ENCODE measurements at regions not wholly inside any gene's neighbourhood (a gene's known extent, or its start where the extent isn't known, plus 50 kb on each side); places are given as distances from the start of the nearest gene placed in this dataset.
A peak's percentile ranks its signal among the peaks of the same experiment; 100 is the strongest.

- intact Hi-C loops (cut with DNase I; ENCODE audit: low total_unique reads) = no loop called here
- Histone ChIP-seq H3K36me3 (no peaks in the 10 kb centered on the region), H3K4me3 (no peak overlapping the region), H3K9me3 (no peaks in the 10 kb centered on the region), H3K27me3 (no peaks in the 10 kb centered on the region), H3K4me1 (peaks cover 0 to 10% (median 4%) of the 10 kb centered on the region in 4 donors), H3K27ac (no peak overlapping the region)
- no peak for TF ChIP-seq POLR2A (IDR thresholded peaks at IDR 0.05)
- TF ChIP-seq, protein P1, sequence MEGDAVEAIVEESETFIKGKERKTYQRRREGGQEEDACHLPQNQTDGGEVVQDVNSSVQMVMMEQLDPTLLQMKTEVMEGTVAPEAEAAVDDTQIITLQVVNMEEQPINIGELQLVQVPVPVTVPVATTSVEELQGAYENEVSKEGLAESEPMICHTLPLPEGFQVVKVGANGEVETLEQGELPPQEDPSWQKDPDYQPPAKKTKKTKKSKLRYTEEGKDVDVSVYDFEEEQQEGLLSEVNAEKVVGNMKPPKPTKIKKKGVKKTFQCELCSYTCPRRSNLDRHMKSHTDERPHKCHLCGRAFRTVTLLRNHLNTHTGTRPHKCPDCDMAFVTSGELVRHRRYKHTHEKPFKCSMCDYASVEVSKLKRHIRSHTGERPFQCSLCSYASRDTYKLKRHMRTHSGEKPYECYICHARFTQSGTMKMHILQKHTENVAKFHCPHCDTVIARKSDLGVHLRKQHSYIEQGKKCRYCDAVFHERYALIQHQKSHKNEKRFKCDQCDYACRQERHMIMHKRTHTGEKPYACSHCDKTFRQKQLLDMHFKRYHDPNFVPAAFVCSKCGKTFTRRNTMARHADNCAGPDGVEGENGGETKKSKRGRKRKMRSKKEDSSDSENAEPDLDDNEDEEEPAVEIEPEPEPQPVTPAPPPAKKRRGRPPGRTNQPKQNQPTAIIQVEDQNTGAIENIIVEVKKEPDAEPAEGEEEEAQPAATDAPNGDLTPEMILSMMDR (IDR thresholded peaks at IDR 0.05) = no peak
- TF ChIP-seq POLR2AphosphoS5 (IDR thresholded peaks at IDR 0.05) = no peak
- TF ChIP-seq EP300 (IDR thresholded peaks at IDR 0.05) = no peak
- no peak for DNase-seq
Observed at GRCh38 chr6:74096329-74096728, 400.3 kb downstream of the CD109 start.

DNA sequence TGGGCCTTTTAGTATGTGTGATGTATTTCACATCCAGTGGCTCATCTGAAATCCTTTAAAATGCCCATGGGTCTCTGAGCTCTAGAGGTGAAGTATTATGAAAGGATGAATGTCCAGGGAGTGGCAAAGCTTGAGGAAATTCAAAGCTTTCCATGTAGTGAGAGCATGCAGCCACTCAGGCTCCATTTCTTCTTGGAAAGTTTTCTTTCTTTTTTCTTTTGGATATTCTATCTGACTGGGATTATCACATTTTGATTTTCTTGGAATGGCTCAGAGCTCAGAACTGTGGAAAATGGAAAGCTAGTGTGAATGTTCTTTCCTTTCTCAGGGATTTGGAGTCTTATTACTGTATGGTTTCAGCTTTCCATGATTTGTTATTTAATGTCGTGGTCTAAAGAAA, 397.4 kb downstream of the CD109 start:
- intact Hi-C loops (cut with DNase I; ENCODE audit: low total_unique reads) = no loop called here
- Histone ChIP-seq H3K4me3 (no peak overlapping the region), H3K27ac (no peak overlapping the region), H3K4me1 (peaks cover 0 to 12% (median 5%) of the 10 kb centered on the region in 4 donors), H3K36me3 (no peaks in the 10 kb centered on the region), H3K27me3 (no peaks in the 10 kb centered on the region), H3K9me3 (no peaks in the 10 kb centered on the region)
- TF ChIP-seq POLR2A (IDR thresholded peaks at IDR 0.05) (no peak), POLR2AphosphoS5 (IDR thresholded peaks at IDR 0.05) (no peak), EP300 (IDR thresholded peaks at IDR 0.05) (no peak)
- TF ChIP-seq, protein P1 (IDR thresholded peaks at IDR 0.05) = no peak
- WGBS, 5 donors = 66 to 93% (median 81%) methylated on average over 1 of the region's 1 CpG
- no peak for DNase-seq

DNA sequence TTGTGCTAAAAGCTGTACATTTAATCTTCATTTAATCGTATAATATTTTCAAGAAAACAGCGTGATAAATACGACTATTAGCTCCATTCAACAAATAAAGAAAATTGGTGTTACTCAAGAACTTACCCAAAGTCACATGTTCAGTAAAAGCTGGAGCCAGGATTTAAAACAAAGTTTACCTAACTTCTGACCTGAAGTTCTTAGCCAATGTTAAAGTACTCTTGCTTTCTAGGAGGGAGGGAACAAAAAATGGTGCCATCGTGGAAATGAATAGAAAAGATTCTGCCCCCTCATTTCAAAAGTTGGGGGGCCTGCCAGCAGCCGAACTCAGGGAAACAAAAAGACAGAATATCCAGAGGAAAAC, 395.8 kb downstream of the CD109 start:
- Histone ChIP-seq H3K9me3 (no peaks in the 10 kb centered on the region), H3K4me1 (peaks cover 0 to 12% (median 5%) of the 10 kb centered on the region in 4 donors), H3K4me3 (no peak overlapping the region), H3K27me3 (no peaks in the 10 kb centered on the region), H3K27ac (peak overlapping the region in 1 of 5 donors; percentile 15), H3K36me3 (no peaks in the 10 kb centered on the region)
- no peak for DNase-seq
- intact Hi-C loops (cut with DNase I; ENCODE audit: low total_unique reads) = no loop called here
- 27 to 48% (median 31%) methylated on average over 5 of the region's 5 CpGs for WGBS, 5 donors
- TF ChIP-seq EP300 (IDR thresholded peaks at IDR 0.05) (no peak), POLR2AphosphoS5 (IDR thresholded peaks at IDR 0.05) (no peak), POLR2A (IDR thresholded peaks at IDR 0.05) (no peak)
- TF ChIP-seq, protein P1 (IDR thresholded peaks at IDR 0.05) = no peak

GRCh38 chr6:74091136-74091793, 395.3 kb downstream of the CD109 start:
- intact Hi-C loops (cut with DNase I; ENCODE audit: low total_unique reads) = no loop called here
- H3K36me3 ChIP-seq = no peaks in the 10 kb centered on the region
- TF ChIP-seq EP300 (IDR thresholded peaks at IDR 0.05) (no peak), POLR2AphosphoS5 (IDR thresholded peaks at IDR 0.05) (peak in 1 of 3 donors; percentile 23), POLR2A (IDR thresholded peaks at IDR 0.05) (no peak)
- TF ChIP-seq, protein P1 (IDR thresholded peaks at IDR 0.05) = peak in 5 of 7 experiments; percentile 42 to 64 (median 47)
- H3K4me1 ChIP-seq = peaks cover 0 to 12% (median 5%) of the 10 kb centered on the region in 4 donors
- DNase-seq = peak in 1 of 2 donors; percentile 80
- H3K27me3 ChIP-seq = no peaks in the 10 kb centered on the region
- H3K9me3 ChIP-seq = no peaks in the 10 kb centered on the region
- no peak overlapping the region for H3K4me3 ChIP-seq
- H3K27ac ChIP-seq = peak overlapping the region in 1 of 5 donors; percentile 15
- 37 to 49% (median 46%) methylated on average over 8 of the region's 8 CpGs for WGBS, 5 donors

Data from stomach (tissue), 8 donors.